Umbilical cord (tissue), 1 donor: ENCODE measurements at regions not wholly inside any gene's neighbourhood (a gene's known extent, or its start where the extent isn't known, plus 50 kb on each side); places are given as distances from the start of the nearest gene placed in this dataset.

Source experiments
- DNase-seq: peaks from one replicate; pipeline ENCODE4 v3.0.0-alpha.2; 2015; ENCODE audit warnings: low spot score

DNA sequence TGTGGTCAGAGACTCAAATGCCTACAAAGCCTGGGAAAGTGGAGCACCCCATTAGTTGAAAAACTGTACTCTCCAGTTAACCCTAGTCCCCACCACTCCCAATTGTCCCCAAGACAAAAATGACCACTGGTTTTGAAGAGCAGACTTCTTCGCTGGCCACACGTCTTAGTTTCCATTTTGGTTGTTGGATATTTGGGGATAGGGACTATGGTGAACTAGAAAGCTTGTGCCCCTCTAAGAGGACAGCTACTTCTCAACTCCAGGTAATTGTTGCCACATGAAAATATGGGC is 109.4 kb upstream of the SPRY4 start:
- no peak for DNase-seq

DNA sequence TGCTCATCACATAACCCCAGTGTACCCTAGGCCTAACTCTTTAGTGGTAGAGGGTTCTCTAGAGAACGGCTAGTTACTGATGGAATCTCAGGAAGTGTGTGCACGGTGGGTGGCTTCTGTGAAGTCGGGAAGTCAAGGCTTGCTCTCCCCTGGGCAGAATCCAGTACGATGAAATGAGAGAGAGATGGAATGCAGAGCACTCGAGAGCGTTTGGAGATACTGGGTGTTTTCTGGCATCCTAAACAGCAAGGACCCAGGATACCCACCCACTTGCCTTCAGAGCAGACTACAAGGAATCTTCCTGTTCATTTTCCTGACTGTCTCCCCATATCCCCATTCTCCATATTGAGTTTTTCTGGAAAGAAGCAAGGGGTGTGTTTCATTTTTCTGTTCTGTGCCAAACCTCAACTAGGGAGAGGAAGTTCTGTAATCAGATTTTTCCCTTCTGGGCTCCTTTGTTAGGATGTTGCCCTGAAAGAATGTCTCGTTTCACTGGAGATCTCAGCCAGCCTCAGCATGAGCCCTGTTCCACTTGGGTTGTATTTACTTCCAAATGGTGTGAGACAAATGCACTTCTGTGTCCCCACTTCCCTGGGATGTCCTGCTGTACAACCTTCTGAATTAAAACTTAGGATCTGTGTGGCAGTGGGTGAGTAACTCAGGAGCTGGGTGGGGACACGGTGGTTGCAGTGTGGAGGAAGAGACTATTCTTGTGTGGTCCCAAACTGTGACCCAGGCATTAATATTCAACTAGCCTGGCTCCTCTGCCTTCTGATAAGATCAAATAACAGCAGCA is 108.9 kb upstream of the SPRY4 start:
- DNase-seq: peak; percentile 4

DNA sequence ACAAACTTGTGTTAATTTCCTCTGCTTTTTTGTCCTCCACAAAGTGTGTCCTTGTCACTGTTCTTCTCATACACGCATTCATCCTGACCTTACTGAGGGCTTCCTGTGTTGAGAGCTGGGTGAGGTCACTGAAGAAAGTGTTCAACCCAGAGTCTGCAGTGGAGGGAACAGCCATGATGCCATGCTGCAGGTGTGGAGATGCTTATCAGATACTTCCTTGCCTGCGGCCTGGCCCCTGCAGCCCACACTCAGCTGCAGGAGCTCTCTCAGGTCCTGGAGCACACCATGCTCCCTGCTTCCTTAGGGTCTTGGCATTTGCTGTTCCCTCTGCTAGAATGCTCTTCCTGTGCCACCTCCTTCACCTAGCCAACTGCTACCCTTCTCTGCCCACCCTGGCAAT is 108.1 kb upstream of the SPRY4 start:
- no peak for DNase-seq

DNA sequence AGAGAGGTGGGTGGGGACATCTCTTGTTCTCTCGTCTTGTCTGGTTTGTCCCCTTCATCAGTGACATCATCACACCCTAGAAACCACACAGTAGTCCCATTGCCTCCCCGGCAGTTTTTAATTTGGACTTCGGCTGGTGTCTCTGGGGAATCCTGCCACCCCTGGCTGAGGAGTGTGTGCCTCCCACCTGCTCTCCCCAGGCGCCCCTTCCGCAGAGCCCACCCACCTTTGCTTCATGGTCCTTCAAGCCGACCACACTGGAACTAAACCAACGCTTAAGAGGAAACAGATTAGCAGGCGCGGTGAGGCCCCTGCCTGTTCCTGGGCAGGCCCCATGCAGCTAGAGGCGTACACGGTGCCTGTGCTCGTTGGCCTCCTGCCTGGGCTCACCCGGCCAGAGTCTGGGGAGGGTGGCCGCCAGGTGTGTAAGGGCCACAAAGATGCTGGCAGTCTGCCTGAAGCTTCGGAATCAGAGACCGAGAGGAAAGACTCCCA is 107.6 kb upstream of the SPRY4 start:
- DNase-seq: no peak

DNA sequence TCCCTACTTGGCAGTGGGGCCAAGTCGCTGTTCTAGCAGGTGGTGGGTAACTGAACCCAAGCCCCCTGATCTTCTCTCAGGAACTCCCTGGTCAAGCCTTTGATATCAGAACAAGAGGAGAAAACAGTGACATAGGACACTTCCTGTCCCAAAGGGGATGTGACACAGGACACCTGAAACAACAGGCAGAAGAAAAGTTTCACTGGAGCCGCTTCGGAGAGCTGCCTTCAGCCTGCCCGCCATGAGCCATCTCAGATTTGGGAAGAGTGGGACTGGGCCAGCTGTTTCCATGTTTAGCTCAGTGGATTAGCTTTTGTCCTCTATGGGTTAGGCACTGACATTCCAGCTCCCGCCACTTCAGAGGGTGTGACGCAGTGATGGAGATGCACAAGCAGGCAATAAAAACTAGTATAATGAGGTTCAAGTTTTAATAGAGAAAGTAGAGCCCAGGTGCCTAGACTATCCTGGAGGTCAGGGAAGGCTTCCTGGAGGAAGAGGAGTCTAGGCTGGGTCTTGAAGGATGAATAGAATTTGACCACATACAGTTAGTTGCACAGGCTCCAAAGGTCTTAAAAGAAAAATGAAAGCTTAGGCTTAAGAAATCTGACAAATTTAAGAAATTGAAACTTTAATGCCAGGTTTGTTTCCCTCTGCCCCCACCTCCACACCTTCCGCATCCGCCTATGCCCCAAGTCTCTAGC is 104.1 kb upstream of the SPRY4 start:
- no peak for DNase-seq

DNA sequence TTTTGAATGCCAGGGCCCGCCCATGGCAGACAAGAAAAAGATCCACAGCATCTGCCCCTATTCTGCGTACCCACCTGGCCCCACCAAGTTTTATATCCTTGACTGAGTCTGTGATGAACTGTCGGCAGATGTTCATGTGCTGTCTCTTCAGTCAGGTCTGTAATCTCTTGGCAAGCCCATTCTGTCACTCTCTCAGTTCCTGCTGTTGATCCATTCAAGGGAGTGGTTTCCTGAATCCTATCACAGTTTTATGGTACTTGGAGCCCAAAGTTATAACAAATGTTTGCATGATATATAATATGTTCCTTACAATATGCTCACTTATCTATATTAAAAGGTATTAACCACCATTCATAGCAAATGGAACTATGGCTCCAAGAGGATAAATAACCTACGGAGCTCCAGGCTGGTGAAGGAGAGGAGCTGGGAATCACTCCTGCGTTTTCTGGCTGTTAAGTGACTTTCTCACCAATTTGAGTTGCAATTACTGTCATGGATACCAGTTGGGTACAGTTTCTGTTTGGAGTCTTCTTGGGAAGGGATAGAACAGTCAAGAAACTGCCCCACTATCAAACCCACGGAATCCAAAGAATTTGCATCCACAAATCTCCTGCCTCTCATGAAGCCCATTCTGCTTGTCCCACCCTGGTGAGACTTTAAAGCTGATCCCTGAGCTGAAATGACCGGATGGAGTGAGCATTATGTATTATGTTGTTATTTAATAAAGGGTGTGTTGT is 103.4 kb upstream of the SPRY4 start:
- no peak for DNase-seq

DNA sequence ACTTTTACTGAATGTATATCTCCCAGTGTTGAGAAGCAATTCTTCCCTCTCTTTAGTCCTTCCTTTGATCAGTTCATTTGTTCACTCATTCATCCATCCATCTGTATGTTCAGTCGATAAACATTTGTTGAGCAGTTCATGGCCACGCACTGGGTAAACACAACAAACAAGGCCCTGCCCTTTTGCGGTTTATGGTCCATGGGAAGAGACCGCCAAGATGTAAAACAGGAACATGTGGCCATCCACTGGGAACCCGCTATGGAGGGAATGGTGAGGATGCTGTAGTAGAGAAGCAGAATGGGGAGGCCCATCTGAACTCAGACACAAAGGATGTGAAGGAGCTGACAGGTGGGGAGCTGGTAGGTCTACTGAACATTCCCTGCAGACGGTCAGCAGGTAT is 102.7 kb upstream of the SPRY4 start:
- DNase-seq: no peak

DNA sequence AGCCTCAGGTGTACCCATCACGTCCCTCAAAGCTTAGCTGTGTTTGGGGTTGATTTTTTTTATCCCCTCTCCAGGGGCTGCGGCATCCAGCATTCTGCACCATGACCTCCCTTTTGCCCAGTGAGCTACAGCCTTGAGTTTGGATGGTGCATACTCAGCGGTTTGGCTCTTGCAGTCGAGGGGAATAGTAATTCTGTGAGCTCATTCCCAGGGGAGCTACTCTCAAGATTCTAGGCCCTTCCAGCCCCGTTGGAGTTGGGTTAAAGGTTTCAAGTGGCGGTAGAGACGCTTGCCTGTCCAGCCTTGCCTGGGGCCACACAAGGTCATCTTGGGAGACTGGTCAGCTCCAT is 102.2 kb upstream of the SPRY4 start:
- DNase-seq: no peak

DNA sequence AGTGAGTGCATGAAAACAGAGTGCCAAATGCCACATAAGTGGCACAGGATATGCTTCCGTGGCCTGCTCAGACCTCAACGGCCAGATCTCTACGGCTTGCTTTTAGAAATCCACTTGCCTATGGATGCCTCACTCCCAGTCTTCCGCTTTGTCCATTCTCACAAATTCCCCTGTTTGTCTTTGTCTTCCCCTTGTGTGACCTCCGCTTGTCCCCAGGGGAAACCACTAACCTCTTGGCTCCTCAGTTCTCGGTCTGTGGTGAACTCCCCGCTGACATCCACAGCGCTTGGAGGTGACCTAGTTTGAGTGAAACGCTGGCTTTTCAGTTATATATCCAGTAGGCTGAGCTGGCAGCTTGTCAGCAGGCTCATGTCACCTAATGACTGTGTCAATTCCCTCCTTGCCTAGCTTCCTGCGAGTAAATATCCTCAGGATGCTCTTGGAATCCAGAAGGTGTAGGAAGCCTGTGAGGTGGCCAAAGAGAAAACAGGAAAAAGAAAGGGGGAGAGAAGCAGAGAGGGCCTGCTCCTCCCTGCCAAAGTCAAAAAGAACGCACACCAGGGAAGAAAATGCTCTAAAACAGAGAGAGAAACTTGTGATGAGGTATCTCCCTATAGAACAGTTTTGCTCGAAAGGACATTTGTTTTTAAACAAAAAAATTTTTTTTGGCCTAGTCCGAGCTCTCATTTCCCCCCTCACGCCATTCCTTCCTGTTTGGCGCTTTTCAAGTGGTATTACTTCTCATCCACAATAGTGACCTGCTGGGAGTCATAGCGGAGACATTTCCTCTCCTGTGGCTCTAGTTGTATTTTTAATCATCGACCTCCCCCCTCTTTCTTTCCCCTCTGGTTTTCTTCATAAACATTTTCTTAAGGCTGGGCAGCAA is 101.6 kb upstream of the SPRY4 start:
- no peak for DNase-seq

DNA sequence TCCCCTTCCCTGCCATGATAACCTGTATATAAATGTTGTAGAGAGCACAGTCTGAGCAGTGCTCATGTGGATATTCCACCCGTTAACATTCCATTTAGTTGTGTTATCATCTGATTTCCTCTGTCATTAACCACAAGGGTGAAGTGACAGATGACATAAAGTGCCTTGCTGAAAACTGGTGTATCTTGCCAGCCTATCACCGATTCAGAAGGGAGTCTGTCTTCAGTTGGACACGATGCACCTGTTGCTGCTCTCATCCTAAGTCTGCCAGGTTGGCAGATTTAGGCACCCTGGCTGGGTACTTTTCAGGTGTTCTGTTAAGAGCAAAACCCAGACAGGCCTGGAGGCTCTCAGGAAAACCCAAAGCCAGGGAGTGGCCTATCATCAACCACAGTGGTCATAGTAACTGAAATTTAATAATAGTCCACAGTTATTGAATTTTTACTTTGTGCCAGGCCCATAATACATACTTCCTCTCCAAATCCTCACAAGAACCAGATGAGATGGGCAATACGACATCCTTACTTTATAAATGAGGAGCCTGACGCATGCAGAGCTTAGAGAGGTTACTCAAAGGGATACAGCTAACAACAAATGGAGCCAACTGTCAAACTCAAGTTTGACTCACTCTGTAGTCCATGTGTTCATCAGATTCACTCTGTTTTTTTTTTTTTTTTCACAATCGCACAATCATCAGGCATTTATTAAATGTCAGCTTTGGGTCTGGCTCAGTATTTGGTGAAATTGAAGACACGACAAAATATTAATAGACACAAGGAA is 100.7 kb upstream of the SPRY4 start:
- no peak for DNase-seq

DNA sequence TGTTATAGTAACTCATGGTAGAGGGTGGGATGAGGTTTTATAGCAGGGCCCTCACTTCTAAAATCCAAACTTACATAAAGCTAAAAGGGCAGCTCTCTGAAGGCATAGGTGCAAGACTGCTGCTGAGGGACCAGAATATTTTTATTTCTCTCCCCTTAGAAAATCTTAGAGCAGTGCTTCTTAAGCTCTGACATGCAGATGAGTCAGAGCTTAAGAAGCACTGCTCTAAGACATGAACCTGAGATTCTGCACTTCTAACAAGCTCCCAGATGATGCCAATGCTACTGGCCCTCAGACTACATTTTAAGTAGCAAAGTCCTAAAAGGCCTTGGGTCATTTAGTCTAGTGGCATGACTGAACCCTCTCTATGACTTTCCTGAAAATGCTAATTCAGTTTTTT is 97.6 kb upstream of the SPRY4 start:
- DNase-seq: peak; percentile 16

DNA sequence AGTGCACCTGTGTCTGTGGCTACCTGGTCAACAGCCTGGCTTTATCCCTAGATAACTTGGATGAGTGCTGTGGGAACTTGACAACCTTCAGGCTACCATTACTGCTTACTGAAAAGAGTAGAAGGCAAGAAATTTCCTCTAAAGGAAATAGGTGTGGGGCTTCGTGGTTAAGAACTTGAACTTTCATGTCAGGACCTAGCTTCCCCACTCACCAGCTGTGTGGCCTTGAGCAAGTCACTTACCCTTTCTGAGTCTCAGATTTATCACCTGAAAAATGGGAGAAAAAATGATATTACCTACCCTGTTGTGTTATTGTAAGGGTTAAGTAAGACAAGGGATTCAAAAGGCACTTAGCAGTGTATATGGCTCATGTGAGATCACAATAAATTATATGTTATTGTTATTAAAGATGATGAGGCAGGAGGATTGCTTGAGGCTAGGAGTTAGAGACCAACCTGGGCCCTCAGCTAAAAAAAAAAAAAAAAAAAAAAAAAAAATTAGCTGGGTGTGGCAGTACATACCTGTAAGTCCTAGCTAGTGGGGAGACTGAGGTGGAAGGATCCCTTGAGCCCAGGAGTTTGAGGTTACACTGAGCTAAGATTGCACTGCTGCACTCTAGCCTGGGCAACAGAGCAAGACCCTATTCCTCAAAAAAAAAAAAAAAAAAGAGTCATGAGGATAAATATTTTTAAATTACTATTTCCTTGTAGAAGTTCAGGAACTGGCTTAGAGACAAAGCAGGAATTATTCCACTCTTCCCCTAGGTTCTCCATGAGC is 97.0 kb upstream of the SPRY4 start:
- DNase-seq: no peak

DNA sequence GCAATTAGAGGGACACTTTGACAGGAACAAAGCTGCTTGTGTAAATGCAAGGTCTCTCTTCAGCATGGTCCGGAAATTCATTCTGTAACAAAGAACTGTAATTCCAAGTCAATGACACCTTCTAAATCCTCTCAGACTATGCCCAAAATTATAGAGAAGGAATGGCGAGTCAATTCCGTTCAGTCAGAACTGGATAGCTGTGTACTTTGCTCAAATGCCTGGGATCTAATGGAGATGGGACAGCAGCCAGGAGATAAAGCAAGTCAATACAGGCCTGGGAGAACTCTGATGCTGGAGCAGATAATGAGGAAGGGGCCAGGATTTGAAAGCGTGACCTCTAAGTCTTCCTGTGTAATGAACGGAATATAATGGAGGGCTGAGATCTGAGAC is 96.4 kb upstream of the SPRY4 start:
- DNase-seq: no peak

DNA sequence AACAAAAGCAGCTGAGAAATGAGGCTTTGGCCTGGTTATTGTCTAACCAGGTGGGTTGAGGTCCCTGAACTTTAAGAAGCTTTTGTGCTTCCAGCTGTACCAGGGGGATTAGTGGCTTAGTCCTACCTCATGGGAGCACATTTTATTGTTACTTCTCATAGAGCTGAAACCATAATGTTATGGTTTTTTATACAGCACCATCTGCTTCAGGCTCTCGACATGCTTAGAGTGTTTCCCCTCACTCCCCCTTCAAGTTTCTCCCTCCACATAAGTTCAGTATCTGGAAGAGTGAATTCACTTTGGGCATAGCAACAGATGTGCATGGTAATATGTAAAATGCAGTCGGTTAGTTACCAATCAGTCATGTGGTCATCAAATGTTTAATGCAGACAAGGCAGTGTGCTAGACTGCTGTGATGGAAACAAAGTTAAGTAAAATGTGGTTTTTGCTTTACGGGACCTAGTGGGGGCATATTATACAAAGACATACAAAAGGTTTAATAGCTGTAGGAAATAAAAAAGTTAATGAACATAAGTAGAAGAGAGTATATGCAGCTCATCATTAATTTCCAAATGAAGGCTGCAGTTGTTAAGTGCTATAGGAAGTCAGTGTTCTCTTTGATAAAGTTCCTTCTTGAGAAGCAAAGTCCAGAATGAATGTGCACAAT is 95.9 kb upstream of the SPRY4 start:
- DNase-seq: no peak

DNA sequence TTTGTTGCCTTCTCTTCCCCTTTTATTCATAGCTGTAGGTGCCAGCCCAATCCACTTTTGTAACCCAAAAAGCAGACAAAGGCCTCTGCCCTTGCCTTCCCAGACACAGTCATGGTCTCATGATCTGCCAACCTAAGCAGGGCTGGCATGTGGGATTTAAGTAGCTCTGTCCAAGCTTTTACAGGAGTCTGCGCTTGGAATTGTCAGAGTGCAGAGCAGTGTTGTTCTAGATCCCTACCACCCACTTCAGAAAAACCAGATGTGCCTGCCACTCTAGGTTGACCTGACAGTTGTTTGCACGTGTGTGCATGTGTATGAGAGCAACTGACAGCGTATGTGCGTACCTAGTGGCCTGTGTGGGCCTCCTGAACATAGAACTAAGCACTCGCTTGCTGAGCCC is 87.8 kb upstream of the SPRY4 start:
- no peak for DNase-seq

DNA sequence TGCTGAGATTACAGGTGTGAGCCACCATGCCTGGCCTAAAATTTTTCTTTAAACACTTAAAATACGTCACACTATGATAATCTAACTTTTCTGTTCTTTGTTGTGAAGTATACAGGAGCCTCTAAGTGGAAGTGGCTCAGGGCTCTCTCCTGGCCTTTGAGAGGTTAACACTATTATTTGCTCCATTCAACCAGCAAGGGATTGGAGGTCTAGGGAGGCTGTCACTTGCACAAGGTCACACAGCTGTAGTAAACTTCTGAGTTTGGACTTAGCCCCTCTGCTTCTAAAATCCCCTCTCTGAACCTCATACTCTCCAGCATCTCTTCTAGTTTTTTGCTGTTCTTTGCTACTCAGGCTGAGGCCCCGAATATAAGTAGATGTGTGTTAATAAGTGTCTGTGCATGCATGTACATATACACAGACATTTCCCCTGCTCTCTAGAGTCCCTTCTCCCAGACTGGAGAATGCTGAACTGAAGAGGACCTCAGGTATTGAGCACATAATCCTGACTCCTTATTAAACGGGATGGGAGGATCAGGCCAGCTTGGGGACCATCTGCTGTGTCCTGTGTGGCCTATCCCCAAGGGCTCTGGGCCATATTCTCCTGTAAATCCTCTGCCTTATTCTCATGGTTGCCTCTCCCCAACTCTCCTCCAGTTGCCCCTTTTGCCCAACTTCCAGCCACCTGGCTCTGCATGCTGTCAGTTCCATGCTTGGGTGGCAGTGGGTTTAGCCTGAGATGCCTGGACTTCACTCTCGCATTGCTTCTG is 87.0 kb upstream of the SPRY4 start:
- DNase-seq: no peak

DNA sequence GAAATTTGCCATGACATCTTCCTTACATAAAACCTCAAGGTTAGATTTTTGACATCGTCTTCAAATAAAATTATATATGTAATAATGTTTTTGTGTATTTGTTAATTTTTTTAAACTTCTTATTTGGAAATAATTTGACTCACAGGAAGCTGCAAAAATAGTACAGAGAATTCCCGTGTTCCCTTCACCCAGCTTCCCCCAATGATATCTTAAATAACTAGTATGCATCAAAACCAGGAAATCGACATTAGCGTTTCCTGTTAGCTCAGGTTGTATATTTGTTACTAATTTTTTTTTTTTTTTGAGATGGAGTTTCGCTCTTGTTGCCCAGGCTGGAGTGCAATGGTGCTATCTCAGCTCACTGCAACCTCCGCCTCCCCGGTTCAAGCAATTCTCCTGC is 86.3 kb upstream of the SPRY4 start:
- no peak for DNase-seq

DNA sequence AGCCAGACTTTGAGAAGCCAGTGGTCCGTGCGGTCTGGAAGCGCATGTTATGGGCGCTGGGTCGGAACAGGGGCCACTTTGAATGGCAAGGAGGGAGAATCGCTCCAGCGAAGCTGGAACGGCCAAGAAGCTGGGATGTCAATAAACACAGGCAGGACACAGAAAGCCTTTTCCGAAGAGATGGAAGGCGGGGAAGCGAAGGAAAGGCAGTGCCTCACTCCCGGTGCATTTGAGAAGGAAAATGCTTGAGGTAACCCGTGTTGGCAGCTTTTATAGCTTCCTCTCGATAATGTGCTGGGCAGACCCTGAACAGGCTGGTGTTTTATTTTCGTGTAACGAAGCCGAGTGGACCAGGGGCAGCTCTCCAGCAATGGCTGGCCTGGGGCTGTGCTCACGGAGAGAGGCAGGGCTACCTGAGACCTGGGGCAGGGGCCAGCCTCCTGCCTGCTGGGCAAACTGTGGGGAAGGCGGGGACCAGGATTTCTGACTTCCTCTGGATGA is 84.2 kb upstream of the SPRY4 start:
- DNase-seq: no peak

DNA sequence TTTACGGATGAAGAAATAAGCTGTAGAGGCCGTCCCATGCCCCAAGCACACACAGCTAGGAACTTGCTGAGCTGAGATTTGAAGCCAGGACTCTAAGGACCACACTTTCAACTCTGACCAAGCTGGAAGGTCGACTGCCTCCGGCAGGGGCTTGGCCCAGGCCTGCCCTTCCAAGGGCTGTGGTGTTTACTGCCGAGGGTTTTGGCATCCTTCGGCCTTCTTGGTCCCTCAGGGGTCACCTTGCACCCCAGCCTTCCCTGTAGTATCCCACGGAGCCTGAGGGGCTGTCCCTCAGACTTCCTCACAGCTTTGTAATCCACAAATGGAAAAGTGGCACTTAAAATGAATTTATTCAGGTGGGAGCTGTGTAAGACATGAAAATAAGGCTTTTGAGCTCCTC is 83.7 kb upstream of the SPRY4 start:
- no peak for DNase-seq
